Glutamatergic neuron (in vitro differentiated cells): ENCODE measurements at regions not wholly inside any gene's neighbourhood (a gene's known extent, or its start where the extent isn't known, plus 50 kb on each side); places are given as distances from the start of the nearest gene placed in this dataset.

ENCODE experiments used
- DNase-seq: peaks from one replicate; pipeline ENCODE4 v3.0.0; 2022
- H3K27ac Mint-ChIP-seq: one replicate; pipeline ENCODE4 v1.8.0; 2020; ENCODE audit warnings: mild to moderate bottlenecking, mixed read lengths, inconsistent platforms; ENCODE audit not compliant: unreplicated experiment
- H3K27me3 Mint-ChIP-seq: one replicate; pipeline ENCODE4 v1.8.0; 2020; ENCODE audit warnings: mild to moderate bottlenecking, moderate library complexity, mixed read lengths, inconsistent platforms; ENCODE audit not compliant: unreplicated experiment
- H3K36me3 Mint-ChIP-seq: one replicate; pipeline ENCODE4 v1.8.0; 2020; ENCODE audit warnings: mild to moderate bottlenecking, mixed read lengths, inconsistent platforms; ENCODE audit not compliant: unreplicated experiment
- H3K4me1 Mint-ChIP-seq: one replicate; pipeline ENCODE4 v1.8.0; 2020; ENCODE audit warnings: mild to moderate bottlenecking, low read depth, mixed read lengths, inconsistent platforms; ENCODE audit not compliant: unreplicated experiment
- H3K4me3 Mint-ChIP-seq: one replicate; pipeline ENCODE4 v1.8.0; 2020; ENCODE audit warnings: mild to moderate bottlenecking, mixed read lengths, inconsistent platforms; ENCODE audit not compliant: unreplicated experiment
- H3K9me3 Mint-ChIP-seq: one replicate; pipeline ENCODE4 v1.8.0; 2020; ENCODE audit warnings: mild to moderate bottlenecking, moderate library complexity, mixed read lengths, inconsistent platforms; ENCODE audit not compliant: unreplicated experiment
- TF ChIP-seq, protein P1 (sequence below): fragments of 200-600 bp; sonication (generic); IDR thresholded peaks from one replicate; pipeline ENCODE4 v1.5.0; 2021; ENCODE audit not compliant: partially characterized antibody, unreplicated experiment

DNA sequence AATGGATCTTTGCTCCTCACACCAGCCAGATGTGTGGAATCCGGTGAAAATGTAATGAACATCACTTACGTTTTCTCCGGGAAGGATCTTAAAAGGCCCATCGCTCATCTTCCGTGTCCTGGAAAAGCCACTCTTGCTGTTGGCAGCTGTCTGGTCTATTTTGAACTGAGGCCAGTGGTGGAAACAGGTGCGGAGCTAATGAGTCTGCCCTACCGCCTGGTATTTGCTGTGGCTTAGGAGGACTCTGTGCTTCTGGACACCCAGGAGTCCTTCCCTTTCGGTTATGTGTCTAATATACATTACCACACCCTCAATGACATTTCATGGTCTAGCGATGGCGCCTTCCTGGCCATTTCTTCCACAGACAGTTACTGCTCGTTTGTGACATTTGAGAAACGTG is 264.2 kb upstream of the PREP start:
- TF ChIP-seq, protein P1, sequence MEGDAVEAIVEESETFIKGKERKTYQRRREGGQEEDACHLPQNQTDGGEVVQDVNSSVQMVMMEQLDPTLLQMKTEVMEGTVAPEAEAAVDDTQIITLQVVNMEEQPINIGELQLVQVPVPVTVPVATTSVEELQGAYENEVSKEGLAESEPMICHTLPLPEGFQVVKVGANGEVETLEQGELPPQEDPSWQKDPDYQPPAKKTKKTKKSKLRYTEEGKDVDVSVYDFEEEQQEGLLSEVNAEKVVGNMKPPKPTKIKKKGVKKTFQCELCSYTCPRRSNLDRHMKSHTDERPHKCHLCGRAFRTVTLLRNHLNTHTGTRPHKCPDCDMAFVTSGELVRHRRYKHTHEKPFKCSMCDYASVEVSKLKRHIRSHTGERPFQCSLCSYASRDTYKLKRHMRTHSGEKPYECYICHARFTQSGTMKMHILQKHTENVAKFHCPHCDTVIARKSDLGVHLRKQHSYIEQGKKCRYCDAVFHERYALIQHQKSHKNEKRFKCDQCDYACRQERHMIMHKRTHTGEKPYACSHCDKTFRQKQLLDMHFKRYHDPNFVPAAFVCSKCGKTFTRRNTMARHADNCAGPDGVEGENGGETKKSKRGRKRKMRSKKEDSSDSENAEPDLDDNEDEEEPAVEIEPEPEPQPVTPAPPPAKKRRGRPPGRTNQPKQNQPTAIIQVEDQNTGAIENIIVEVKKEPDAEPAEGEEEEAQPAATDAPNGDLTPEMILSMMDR: no peak
- no peak overlapping the region for H3K27ac Mint-ChIP-seq
- peaks cover 11% of the 10 kb centered on the region for H3K36me3 Mint-ChIP-seq
- H3K4me1 Mint-ChIP-seq: no peaks in the 10 kb centered on the region
- no peak overlapping the region for H3K4me3 Mint-ChIP-seq
- DNase-seq: no peak
- no peaks in the 10 kb centered on the region for H3K27me3 Mint-ChIP-seq
- peaks cover 4% of the 10 kb centered on the region for H3K9me3 Mint-ChIP-seq

DNA sequence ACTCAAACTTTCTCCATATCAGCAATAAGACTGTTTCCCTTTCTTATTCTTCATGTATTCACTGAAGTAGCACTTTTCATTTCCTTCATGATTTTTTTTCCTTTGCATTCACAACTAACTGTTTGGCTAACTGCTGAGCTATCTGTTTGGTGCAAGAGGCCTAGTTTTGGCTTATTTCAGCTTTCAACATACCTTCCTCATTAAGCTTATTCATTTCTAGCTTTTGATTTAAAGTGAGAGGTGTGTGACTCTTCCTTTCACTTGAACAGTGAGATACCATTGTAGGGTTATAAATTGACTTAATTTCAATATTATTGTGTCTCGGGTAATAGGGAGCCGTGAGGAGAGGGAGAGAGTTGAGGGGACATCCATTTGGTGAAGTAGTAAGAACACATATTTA is 262.0 kb upstream of the PREP start:
- H3K27ac Mint-ChIP-seq: no peak overlapping the region

DNA sequence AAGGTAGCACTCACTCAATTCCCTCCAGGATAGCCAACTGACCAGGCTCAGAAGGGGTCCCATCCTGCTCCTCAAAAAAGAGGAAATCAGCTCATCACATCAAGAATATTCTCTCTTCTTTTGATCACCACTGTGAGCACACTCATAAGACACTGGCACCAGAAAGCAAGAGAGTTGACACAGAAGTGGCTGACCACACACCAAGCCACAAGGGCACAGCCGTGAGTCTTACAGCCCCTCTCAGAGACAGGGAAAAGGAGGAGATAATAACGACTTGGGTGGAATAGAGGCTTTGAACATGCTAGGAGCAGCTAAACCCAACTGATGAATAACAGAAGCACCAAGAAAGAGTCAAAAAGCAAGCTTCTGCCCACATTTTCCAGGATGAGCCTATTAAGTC is 249.1 kb upstream of the PREP start:
- H3K4me3 Mint-ChIP-seq: no peak overlapping the region
- H3K27me3 Mint-ChIP-seq: no peaks in the 10 kb centered on the region
- no peaks in the 10 kb centered on the region for H3K9me3 Mint-ChIP-seq
- no peak for DNase-seq
- no peak overlapping the region for H3K27ac Mint-ChIP-seq
- no peaks in the 10 kb centered on the region for H3K36me3 Mint-ChIP-seq
- TF ChIP-seq, protein P1: no peak
- no peaks in the 10 kb centered on the region for H3K4me1 Mint-ChIP-seq

More for the DNA sequence above, 262.0 kb upstream of the PREP start:
- no peaks in the 10 kb centered on the region for H3K4me1 Mint-ChIP-seq
- TF ChIP-seq, protein P1: no peak
- DNase-seq: no peak
- H3K9me3 Mint-ChIP-seq: peaks cover 4% of the 10 kb centered on the region
- peaks cover 11% of the 10 kb centered on the region for H3K36me3 Mint-ChIP-seq
- H3K27me3 Mint-ChIP-seq: no peaks in the 10 kb centered on the region
- H3K4me3 Mint-ChIP-seq: no peak overlapping the region

DNA sequence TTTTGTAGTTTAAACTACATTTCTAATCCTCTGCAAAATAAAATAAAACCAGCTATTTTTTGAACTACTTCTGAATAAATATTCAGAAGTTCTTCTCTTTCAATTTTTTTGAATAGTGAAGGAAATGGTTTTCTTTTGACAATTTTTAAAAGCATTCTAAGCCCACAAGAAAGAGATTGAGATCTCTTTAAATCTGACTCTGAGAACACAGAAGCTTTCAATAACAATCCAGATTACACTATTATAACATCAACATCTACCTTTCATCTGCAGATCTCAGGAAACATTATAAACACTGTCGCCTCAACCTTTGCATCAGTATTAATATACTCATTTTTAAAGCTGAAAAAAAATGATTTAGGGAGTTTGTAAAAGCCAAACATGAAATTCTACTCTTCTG is 247.5 kb upstream of the PREP start:
- Mint-ChIP-seq H3K4me3 (no peak overlapping the region), H3K4me1 (no peaks in the 10 kb centered on the region), H3K36me3 (no peaks in the 10 kb centered on the region), H3K27ac (no peak overlapping the region), H3K9me3 (no peaks in the 10 kb centered on the region), H3K27me3 (no peaks in the 10 kb centered on the region)
- no peak for DNase-seq
- TF ChIP-seq, protein P1: no peak

DNA sequence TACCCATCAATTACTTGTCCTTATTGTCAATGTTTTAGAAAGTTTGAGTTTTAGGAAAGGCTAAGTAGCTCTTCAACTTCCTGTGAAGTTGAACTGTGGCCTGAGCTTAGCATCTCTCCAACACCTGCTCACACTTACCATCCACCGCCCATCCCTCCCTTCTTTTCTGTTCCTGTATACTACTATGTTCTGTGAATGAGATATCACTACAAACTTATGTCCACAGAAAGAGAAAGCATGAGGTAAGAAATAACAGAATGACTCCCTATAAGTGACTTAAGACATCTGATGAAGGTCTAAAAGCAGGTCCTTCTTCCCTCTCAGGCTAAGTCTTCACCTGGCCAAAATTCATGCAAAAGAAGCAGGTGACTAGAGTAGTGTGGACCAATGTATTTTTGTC is 246.3 kb upstream of the PREP start:
- Mint-ChIP-seq H3K36me3 (no peaks in the 10 kb centered on the region), H3K4me3 (no peak overlapping the region)

More for the DNA sequence above, 246.3 kb upstream of the PREP start:
- no peaks in the 10 kb centered on the region for H3K4me1 Mint-ChIP-seq
- no peaks in the 10 kb centered on the region for H3K9me3 Mint-ChIP-seq
- no peaks in the 10 kb centered on the region for H3K27me3 Mint-ChIP-seq
- no peak overlapping the region for H3K27ac Mint-ChIP-seq
- DNase-seq: no peak
- TF ChIP-seq, protein P1: no peak
